ENCODE measurements at regions not wholly inside any gene's neighbourhood (a gene's known extent, or its start where the extent isn't known, plus 50 kb on each side); places are given as distances from the start of the nearest gene placed in this dataset.

- intact Hi-C loops (cut with DNase I) = no loop called here
- Histone ChIP-seq H3K36me3 (no peaks in the 10 kb centered on the region), H3K4me1 (peaks cover 12 to 45% (median 43%) of the 10 kb centered on the region in 4 donors), H3K9me3 (no peaks in the 10 kb centered on the region), H3K4me3 (no peak overlapping the region), H3K27me3 (no peaks in the 10 kb centered on the region), H3K27ac (replicated peaks in 1 of 4) (no peak overlapping the region)
- TF ChIP-seq POLR2AphosphoS5 (IDR thresholded peaks at IDR 0.05) (no peak), EP300 (IDR thresholded peaks at IDR 0.05) (no peak), POLR2A (IDR thresholded peaks at IDR 0.05; ENCODE audit: low read depth) (no peak)
- TF ChIP-seq, protein P1, sequence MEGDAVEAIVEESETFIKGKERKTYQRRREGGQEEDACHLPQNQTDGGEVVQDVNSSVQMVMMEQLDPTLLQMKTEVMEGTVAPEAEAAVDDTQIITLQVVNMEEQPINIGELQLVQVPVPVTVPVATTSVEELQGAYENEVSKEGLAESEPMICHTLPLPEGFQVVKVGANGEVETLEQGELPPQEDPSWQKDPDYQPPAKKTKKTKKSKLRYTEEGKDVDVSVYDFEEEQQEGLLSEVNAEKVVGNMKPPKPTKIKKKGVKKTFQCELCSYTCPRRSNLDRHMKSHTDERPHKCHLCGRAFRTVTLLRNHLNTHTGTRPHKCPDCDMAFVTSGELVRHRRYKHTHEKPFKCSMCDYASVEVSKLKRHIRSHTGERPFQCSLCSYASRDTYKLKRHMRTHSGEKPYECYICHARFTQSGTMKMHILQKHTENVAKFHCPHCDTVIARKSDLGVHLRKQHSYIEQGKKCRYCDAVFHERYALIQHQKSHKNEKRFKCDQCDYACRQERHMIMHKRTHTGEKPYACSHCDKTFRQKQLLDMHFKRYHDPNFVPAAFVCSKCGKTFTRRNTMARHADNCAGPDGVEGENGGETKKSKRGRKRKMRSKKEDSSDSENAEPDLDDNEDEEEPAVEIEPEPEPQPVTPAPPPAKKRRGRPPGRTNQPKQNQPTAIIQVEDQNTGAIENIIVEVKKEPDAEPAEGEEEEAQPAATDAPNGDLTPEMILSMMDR (IDR thresholded peaks at IDR 0.05) = no peak
- WGBS = 82% methylated on average over 5 of the region's 5 CpGs
- DNase-seq (ENCODE audit: extremely low spot score) = no peak
Observed at GRCh38 chr14:89621009-89621421, 204.0 kb upstream of the FOXN3 start.

- TF ChIP-seq EP300 (IDR thresholded peaks at IDR 0.05) = no peak
- no peak for TF ChIP-seq POLR2A (IDR thresholded peaks at IDR 0.05; ENCODE audit: low read depth)
- TF ChIP-seq POLR2AphosphoS5 (IDR thresholded peaks at IDR 0.05) = no peak
- TF ChIP-seq, protein P1 (IDR thresholded peaks at IDR 0.05) = no peak
- no peak overlapping the region for H3K4me3 ChIP-seq
- no peak for DNase-seq (ENCODE audit: extremely low spot score)
- no peaks in the 10 kb centered on the region for H3K27me3 ChIP-seq
- H3K4me1 ChIP-seq = peaks cover 11 to 47% (median 42%) of the 10 kb centered on the region in 4 donors
- H3K9me3 ChIP-seq = no peaks in the 10 kb centered on the region
- H3K27ac ChIP-seq (replicated peaks in 1 of 4) = no peak overlapping the region
- intact Hi-C loops (cut with DNase I) = no loop called here
- H3K36me3 ChIP-seq = no peaks in the 10 kb centered on the region
- 95% methylated on average over 6 of the region's 6 CpGs for WGBS
Observed at GRCh38 chr14:89620436-89620835, 203.4 kb upstream of the FOXN3 start.

DNA sequence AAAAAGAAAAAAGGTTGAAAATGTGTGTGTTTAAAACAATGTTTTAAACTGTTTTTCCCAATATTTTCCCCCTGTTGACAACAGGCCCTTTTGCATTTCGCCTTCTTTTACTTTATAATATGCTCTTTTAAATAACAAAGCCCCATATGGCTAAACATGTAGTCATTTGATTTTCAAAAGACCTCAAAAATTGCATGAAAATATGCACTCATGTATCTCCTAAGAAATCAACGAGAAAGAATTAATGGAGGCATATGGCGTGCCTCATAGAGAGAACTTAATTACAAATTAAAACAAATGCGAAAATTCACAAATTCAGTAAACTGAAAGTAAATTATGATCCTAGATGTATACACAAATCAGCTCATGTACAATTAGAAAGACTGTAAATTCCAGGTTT, 202.6 kb upstream of the FOXN3 start:
- no peaks in the 10 kb centered on the region for H3K36me3 ChIP-seq
- H3K9me3 ChIP-seq = no peaks in the 10 kb centered on the region
- intact Hi-C loops (cut with DNase I) = loop anchor here (5.0 kb wide), 2 partner anchors 202 to 293 kb away; partner anchors contain the start of gene FOXN3
- WGBS = 77% methylated on average over 4 of the region's 4 CpGs
- H3K4me1 ChIP-seq = peaks cover 7 to 44% (median 41%) of the 10 kb centered on the region in 4 donors
- no peak for TF ChIP-seq POLR2A (IDR thresholded peaks at IDR 0.05; ENCODE audit: low read depth)
- TF ChIP-seq POLR2AphosphoS5 (IDR thresholded peaks at IDR 0.05) = no peak
- TF ChIP-seq EP300 (IDR thresholded peaks at IDR 0.05) = no peak
- no peak for DNase-seq (ENCODE audit: extremely low spot score)
- H3K27me3 ChIP-seq = no peaks in the 10 kb centered on the region
- H3K27ac ChIP-seq (replicated peaks in 1 of 4) = peak overlapping the region; percentile 73 to 80 (median 78)
- H3K4me3 ChIP-seq = peak overlapping the region; percentile 60 to 93 (median 84)

- Histone ChIP-seq H3K36me3 (no peaks in the 10 kb centered on the region), H3K4me3 (peak overlapping the region; percentile 60 to 93 (median 84)), H3K9me3 (no peaks in the 10 kb centered on the region), H3K27ac (replicated peaks in 1 of 4) (peak overlapping the region; percentile 73 to 80 (median 78)), H3K27me3 (no peaks in the 10 kb centered on the region), H3K4me1 (peaks cover 14 to 46% (median 41%) of the 10 kb centered on the region in 4 donors)
- TF ChIP-seq, protein P1 (IDR thresholded peaks at IDR 0.05) = peak in 1 of 3 experiments; percentile 17
- no peak for TF ChIP-seq POLR2A (IDR thresholded peaks at IDR 0.05; ENCODE audit: low read depth)
- WGBS = under 1% methylated on average over 60 of the region's 66 CpGs
- no peak for DNase-seq (ENCODE audit: extremely low spot score)
- intact Hi-C loops (cut with DNase I) = loop anchor here (5.0 kb wide), 2 partner anchors 202 to 293 kb away; partner anchors contain the start of gene FOXN3
Observed at GRCh38 chr14:89618811-89619551, 201.9 kb upstream of the FOXN3 start.

DNA sequence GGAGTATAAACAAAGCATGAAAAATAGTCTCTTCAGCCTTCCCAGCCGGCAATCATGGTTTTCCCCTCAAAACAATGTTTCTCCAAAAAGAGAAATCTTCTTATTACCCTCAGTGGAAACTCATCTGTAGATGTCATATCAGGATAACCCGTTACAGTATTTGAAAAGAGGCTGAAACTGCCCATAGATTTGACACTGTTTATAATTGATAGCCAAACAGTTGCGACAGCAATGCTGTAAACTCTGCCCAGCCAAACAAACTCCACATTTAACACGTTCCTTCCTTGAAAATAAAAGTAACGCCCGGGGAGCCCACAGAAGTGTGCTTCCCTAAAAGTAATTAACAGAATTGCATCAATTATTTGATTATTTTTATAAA, 201.3 kb upstream of the FOXN3 start:
- peak overlapping the region; percentile 60 to 93 (median 84) for H3K4me3 ChIP-seq
- H3K27ac ChIP-seq (replicated peaks in 1 of 4) = peak overlapping the region; percentile 73 to 80 (median 78)
- H3K27me3 ChIP-seq = no peaks in the 10 kb centered on the region
- no peak for DNase-seq (ENCODE audit: extremely low spot score)
- WGBS = 0% methylated on average over 6 of the region's 6 CpGs
- no peaks in the 10 kb centered on the region for H3K9me3 ChIP-seq
- H3K4me1 ChIP-seq = peaks cover 18 to 47% (median 42%) of the 10 kb centered on the region in 4 donors
- intact Hi-C loops (cut with DNase I) = loop anchor here (5.0 kb wide), 2 partner anchors 201 to 294 kb away; partner anchors contain the start of gene FOXN3
- no peaks in the 10 kb centered on the region for H3K36me3 ChIP-seq
- TF ChIP-seq, protein P1 (IDR thresholded peaks at IDR 0.05) = no peak
- TF ChIP-seq POLR2A (IDR thresholded peaks at IDR 0.05; ENCODE audit: low read depth) (no peak), POLR2AphosphoS5 (IDR thresholded peaks at IDR 0.05) (no peak), EP300 (IDR thresholded peaks at IDR 0.05) (no peak)

All from esophagus muscularis mucosa (tissue), 4 donors.